Ovary (tissue), 3 donors: ENCODE measurements at regions not wholly inside any gene's neighbourhood (a gene's known extent, or its start where the extent isn't known, plus 50 kb on each side); places are given as distances from the start of the nearest gene placed in this dataset.

Source experiments
- CTCF ChIP-seq, 3 donors: fragments of 450-650 bp in 2 of 3; fragments of 200-600 bp in 1 of 3; IDR thresholded peaks; one replicate each; pipeline versions ENCODE4 v1.5.1 to v1.8.0; 2016 to 2022; ENCODE audit warnings: antibody characterized with exemption in 3 of 3, mild to moderate bottlenecking in 1 of 3
- EP300 ChIP-seq: sonication (generic); formaldehyde crosslinking; IDR thresholded peaks from one replicate; pipeline ENCODE4 v1.6.1; 2017; ENCODE audit warnings: antibody characterized with exemption
- POLR2A ChIP-seq: fragments of 450-650 bp; IDR thresholded peaks from one replicate; pipeline ENCODE4 v1.6.1; 2017; ENCODE audit warnings: antibody characterized with exemption, mild to moderate bottlenecking, moderate library complexity
- donor health status: DM: no; HTN: no; CAD: no.

- TF ChIP-seq CTCF (IDR thresholded peaks at IDR 0.05) (no peak), EP300 (no peak), POLR2A (no peak)
Observed at GRCh38 chr11:121958323-121958970, 157.6 kb downstream of the BLID start.
